K562 (cell line): ENCODE measurements at regions not wholly inside any gene's neighbourhood (a gene's known extent, or its start where the extent isn't known, plus 50 kb on each side); places are given as distances from the start of the nearest gene placed in this dataset.

ENCODE experiments used
- ARID1B ChIP-seq: fragments of 450-650 bp; IDR thresholded peaks from 2 replicates; pipeline ENCODE4 v1.6.1; 2016; ENCODE audit warnings: antibody characterized with exemption, mild to moderate bottlenecking, inconsistent platforms
- CHCHD3 ChIP-seq: fragments of 250-450 bp; sonication (Bioruptor Pico); IDR thresholded peaks from 2 replicates; pipeline ENCODE4 v2.1.2; 2022; ENCODE audit warnings: mild to moderate bottlenecking
- E2F4 ChIP-seq: sonication (generic); formaldehyde crosslinking; IDR thresholded peaks from 2 replicates; pipeline ENCODE4 v1.8.0; 2022; ENCODE audit warnings: mild to moderate bottlenecking, low read depth, missing genetic modification reagents
- ELF2 ChIP-seq: fragments of 250-450 bp; sonication (Bioruptor Pico); IDR thresholded peaks from 2 replicates; pipeline ENCODE4 v1.5.0; 2021; ENCODE audit warnings: mild to moderate bottlenecking
- ETV6 ChIP-seq, 3 experiments: fragments of 150-350 bp in 1 of 3; sonication (generic) in 1 of 3; formaldehyde crosslinking in 1 of 3; IDR thresholded peaks; 2 replicates each; pipeline versions ENCODE4 v1.6.1 to v1.8.0; 2014 to 2022; ENCODE audit warnings: borderline replicate concordance in 2 of 3, low read depth in 2 of 3, antibody characterized with exemption in 1 of 3, low read length in 1 of 3, mild to moderate bottlenecking in 1 of 3, missing genetic modification reagents in 1 of 3
- HEY1 ChIP-seq: fragments of 250-450 bp; sonication (Bioruptor Pico); IDR thresholded peaks from 2 replicates; pipeline ENCODE4 v1.5.0; 2020; ENCODE audit warnings: mild to moderate bottlenecking, moderate library complexity, borderline replicate concordance
- JUN ChIP-seq, 2 experiments: sonication (generic) in 1 of 2; formaldehyde crosslinking in 1 of 2; IDR thresholded peaks; 2 replicates each; pipeline versions ENCODE4 v1.6.1 to v1.8.0; 2012 to 2022; ENCODE audit warnings: borderline replicate concordance in 2 of 2, mild to moderate bottlenecking in 2 of 2, improper control_type of control experiment in 1 of 2, low read depth in 1 of 2, low read length in 1 of 2, missing genetic modification reagents in 1 of 2
- MAFK ChIP-seq: IDR thresholded peaks from 2 replicates; pipeline ENCODE4 v1.6.1; 2011; ENCODE audit warnings: low read length, improper control_type of control experiment
- MEF2D ChIP-seq: conservative IDR thresholded peaks from 2 replicates; pipeline ENCODE4 v1.6.1; 2016; ENCODE audit warnings: low read depth, missing genetic modification characterization, missing compliant biosample characterization
- MYC ChIP-seq, 2 experiments: fragments of 250-450 bp in 1 of 2; sonication (Bioruptor Pico) in 1 of 2; IDR thresholded peaks; 2 replicates each; pipeline versions ENCODE4 v1.5.1 to v1.6.1; 2012 to 2021; ENCODE audit warnings: low read depth in 2 of 2, borderline replicate concordance in 1 of 2, improper control_type of control experiment in 1 of 2, low read length in 1 of 2, mild to moderate bottlenecking in 1 of 2, moderate library complexity in 1 of 2
- SMAD2 ChIP-seq: fragments of 150-350 bp; IDR thresholded peaks from 2 replicates; pipeline ENCODE4 v1.6.1; 2014; ENCODE audit warnings: low read depth, mild to moderate bottlenecking, low read length
- SMC3 ChIP-seq: conservative IDR thresholded peaks from 2 replicates; pipeline ENCODE4 v1.6.1; 2011; ENCODE audit warnings: low read depth, low read length, improper control_type of control experiment; ENCODE audit not compliant: insufficient read depth
- SNRNP70 ChIP-seq: fragments of 200-400 bp; formaldehyde crosslinking; optimal IDR thresholded peaks from 2 replicates; pipeline ENCODE3; 2017; ENCODE audit warnings: low read depth, low read length
- SRSF7 ChIP-seq: fragments of 200-400 bp; formaldehyde crosslinking; optimal IDR thresholded peaks from 2 replicates; pipeline ENCODE3; 2017; ENCODE audit warnings: mild to moderate bottlenecking, low read depth, low read length
- YBX1 ChIP-seq: fragments of 450-650 bp; IDR thresholded peaks from 2 replicates; pipeline ENCODE4 v1.7.1; 2016; ENCODE audit warnings: mild to moderate bottlenecking
- YY1 ChIP-seq, 3 experiments: IDR thresholded peaks; 2 replicates each; pipeline ENCODE4 v1.6.1; 2011; ENCODE audit warnings: low read length in 2 of 3, mild to moderate bottlenecking in 2 of 3, moderate library complexity in 2 of 3, borderline replicate concordance in 1 of 3, control low read depth in 1 of 3, low read depth in 1 of 3; ENCODE audit not compliant: insufficient read depth in 3 of 3, insufficient replicate concordance in 2 of 3, control insufficient read depth in 1 of 3, insufficient read length in 1 of 3; ENCODE audit errors: extremely low read depth in 1 of 3
- ZNF23 ChIP-seq: fragments of 250-450 bp; sonication (Bioruptor Pico); IDR thresholded peaks from 2 replicates; pipeline ENCODE4 v1.4.0; 2020; ENCODE audit warnings: mild to moderate bottlenecking
- ZNF280B ChIP-seq: fragments of 250-450 bp; sonication (Bioruptor Pico); IDR thresholded peaks from 2 replicates; pipeline ENCODE4 v1.5.1; 2021; ENCODE audit warnings: mild to moderate bottlenecking
- ZNF444 ChIP-seq: fragments of 250-450 bp; sonication (Bioruptor Pico); IDR thresholded peaks from 2 replicates; pipeline ENCODE4 v1.4.0; 2020; ENCODE audit warnings: mild to moderate bottlenecking, moderate library complexity
- ZNF449 ChIP-seq: fragments of 250-450 bp; sonication (Bioruptor Pico); IDR thresholded peaks from 2 replicates; pipeline ENCODE4 v1.8.0; 2022; ENCODE audit warnings: moderate library complexity, mild to moderate bottlenecking, inconsistent platforms
- TF ChIP-seq, protein P1 (sequence below), 2 experiments: fragments of 200-800 bp in 1 of 2; sonication (Bioruptor generic) in 1 of 2; sonication (generic) in 1 of 2; formaldehyde crosslinking in 1 of 2; IDR thresholded peaks in 1 of 2; conservative IDR thresholded peaks in 1 of 2; 2 replicates each; pipeline versions ENCODE4 v1.5.0 to v1.6.1; 2016 to 2020; ENCODE audit warnings: missing compliant biosample characterization in 1 of 2, missing genetic modification characterization in 1 of 2, missing genetic modification reagents in 1 of 2

- TF ChIP-seq HEY1 (CRISPR knock-in tag) (no peak), YY1 (IDR thresholded peaks at IDR 0.05; ENCODE audit: borderline replicate concordance in 1 of 3, control insufficient read depth in 1 of 3, extremely low read depth in 1 of 3, insufficient read depth in 3 of 3, insufficient read length in 1 of 3, insufficient replicate concordance in 2 of 3, low read depth in 1 of 3, low read length in 2 of 3) (no peak), SMC3 (no peak), SRSF7 (no peak), E2F4 (no peak), ELF2 (CRISPR knock-in tag) (no peak), SMAD2 (no peak), MEF2D (tag) (no peak), ETV6 (IDR thresholded peaks at IDR 0.05; ENCODE audit: borderline replicate concordance in 1 of 2, low read depth in 2 of 2, low read length in 1 of 2) (no peak), ETV6 (CRISPR knock-in tag; IDR thresholded peaks at IDR 0.05; ENCODE audit: borderline replicate concordance) (no peak), YBX1 (no peak), ZNF444 (CRISPR knock-in tag) (no peak), ZNF23 (CRISPR knock-in tag) (no peak), SNRNP70 (no peak), JUN (IDR thresholded peaks at IDR 0.05; ENCODE audit: borderline replicate concordance, low read depth, low read length) (no peak), JUN (CRISPR knock-in tag; IDR thresholded peaks at IDR 0.05; ENCODE audit: borderline replicate concordance) (no peak), ZNF280B (no peak), MAFK (no peak), CHCHD3 (CRISPR knock-in tag) (no peak), MYC (IDR thresholded peaks at IDR 0.05; ENCODE audit: low read depth, low read length) (peak; percentile 81), MYC (CRISPR knock-in tag; IDR thresholded peaks at IDR 0.05; ENCODE audit: borderline replicate concordance, low read depth) (no peak), ARID1B (peak; percentile 53), ZNF449 (CRISPR knock-in tag) (no peak)
- TF ChIP-seq, protein P1, sequence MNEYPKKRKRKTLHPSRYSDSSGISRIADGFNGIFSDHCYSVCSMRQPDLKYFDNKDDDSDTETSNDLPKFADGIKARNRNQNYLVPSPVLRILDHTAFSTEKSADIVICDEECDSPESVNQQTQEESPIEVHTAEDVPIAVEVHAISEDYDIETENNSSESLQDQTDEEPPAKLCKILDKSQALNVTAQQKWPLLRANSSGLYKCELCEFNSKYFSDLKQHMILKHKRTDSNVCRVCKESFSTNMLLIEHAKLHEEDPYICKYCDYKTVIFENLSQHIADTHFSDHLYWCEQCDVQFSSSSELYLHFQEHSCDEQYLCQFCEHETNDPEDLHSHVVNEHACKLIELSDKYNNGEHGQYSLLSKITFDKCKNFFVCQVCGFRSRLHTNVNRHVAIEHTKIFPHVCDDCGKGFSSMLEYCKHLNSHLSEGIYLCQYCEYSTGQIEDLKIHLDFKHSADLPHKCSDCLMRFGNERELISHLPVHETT (CRISPR knock-in tag; conservative IDR thresholded peaks at IDR 0.05 in 1 of 2, IDR thresholded peaks at IDR 0.05 in 1 of 2) = no peak
Observed at GRCh38 chr6:14981960-14982359, 263.9 kb upstream of the JARID2 start (continued).
